IMR-90 (cell line): ENCODE measurements at regions not wholly inside any gene's neighbourhood (a gene's known extent, or its start where the extent isn't known, plus 50 kb on each side); places are given as distances from the start of the nearest gene placed in this dataset.

ENCODE experiments used
- ATAC-seq: fragments of 200-7000 bp; cut with Tn5 transposase; 2 replicates; pipeline ENCODE4 v1.9.1; 2020; ENCODE audit warnings: low read depth, mild to moderate bottlenecking, moderate library complexity
- BruUV-seq: library from RNA; stranded (reverse); fragments of 400-500 nt; replicated peaks from 2 replicates; lab custom pipeline; 2021; lab: Mats Ljungman, UMichigan
- CTCF ChIA-PET: fragments of 300-600 bp; formaldehyde crosslinking; extraction: SDS; loops from one replicate; lab custom pipeline; 2021; ENCODE audit warnings: antibody characterized with exemption; lab: Yijun Ruan, JAX
- POLR2A ChIA-PET: fragments of 300-600 bp; sonication (Branson Sonifier 250); formaldehyde crosslinking; loops from one replicate; lab custom pipeline; 2022; ENCODE audit warnings: antibody characterized with exemption; ENCODE audit not compliant: unreplicated experiment; lab: Charles Lee
- DNase-seq: peaks from one replicate; pipeline ENCODE4 v3.0.0; 2013
- H2AFZ ChIP-seq: replicated peaks from 2 replicates; pipeline ENCODE3; 2013; ENCODE audit warnings: low read length, mild to moderate bottlenecking; ENCODE audit not compliant: poor library complexity
- H2AK5ac ChIP-seq: 2 replicates; pipeline ENCODE4 v1.6.1; 2013; ENCODE audit warnings: low read depth, low read length, inconsistent platforms
- H2AK9ac ChIP-seq: replicated peaks from 2 replicates; pipeline ENCODE3; 2013; ENCODE audit warnings: mild to moderate bottlenecking, low read depth, low read length, moderate library complexity; ENCODE audit not compliant: poor library complexity
- H2BK120ac ChIP-seq: 2 replicates; pipeline ENCODE4 v1.6.1; 2013; ENCODE audit warnings: low read depth, low read length, inconsistent platforms
- H2BK15ac ChIP-seq: 3 replicates; pipeline ENCODE4 v1.6.1; 2013; ENCODE audit warnings: low read depth, low read length, inconsistent platforms
- H2BK20ac ChIP-seq: 2 replicates; pipeline ENCODE4 v1.6.1; 2013; ENCODE audit warnings: low read depth, mild to moderate bottlenecking, inconsistent platforms, low read length, moderate library complexity
- H2BK5ac ChIP-seq: 2 replicates; pipeline ENCODE4 v1.6.1; 2013; ENCODE audit warnings: mild to moderate bottlenecking, low read depth, low read length, inconsistent platforms; ENCODE audit not compliant: poor library complexity, severe bottlenecking
- H3K14ac ChIP-seq: replicated peaks from 2 replicates; pipeline ENCODE4 v1.6.1; 2013; ENCODE audit warnings: low read depth, low read length, inconsistent platforms
- H3K18ac ChIP-seq: 2 replicates; pipeline ENCODE4 v1.6.1; 2013; ENCODE audit warnings: low read depth, low read length, control low read depth
- H3K23ac ChIP-seq: 2 replicates; pipeline ENCODE4 v1.6.1; 2013; ENCODE audit warnings: low read depth, low read length, inconsistent platforms
- H3K27ac ChIP-seq: 2 replicates; pipeline ENCODE4 v1.5.1; 2013; ENCODE audit warnings: mild to moderate bottlenecking, control low read depth, low read length; ENCODE audit not compliant: insufficient read depth
- H3K27me3 ChIP-seq: 2 replicates; pipeline ENCODE4 v1.6.1; 2013; ENCODE audit warnings: low read length; ENCODE audit not compliant: control insufficient read depth, insufficient read depth
- H3K36me3 ChIP-seq: 2 replicates; pipeline ENCODE4 v1.6.1; 2013; ENCODE audit warnings: low read length, mixed read lengths; ENCODE audit not compliant: control insufficient read depth, insufficient read depth
- H3K4ac ChIP-seq: 2 replicates; pipeline ENCODE4 v1.6.1; 2013; ENCODE audit warnings: low read depth, low read length, inconsistent platforms
- H3K4me1 ChIP-seq: 2 replicates; pipeline ENCODE4 v1.6.1; 2013; ENCODE audit warnings: low read length, mixed read lengths; ENCODE audit not compliant: control insufficient read depth, insufficient read depth
- H3K4me2 ChIP-seq: 2 replicates; pipeline ENCODE4 v1.6.1; 2013; ENCODE audit warnings: low read depth, mild to moderate bottlenecking, control low read depth, low read length, moderate library complexity
- H3K4me3 ChIP-seq: 2 replicates; pipeline ENCODE4 v1.5.1; 2013; ENCODE audit warnings: low read depth, mild to moderate bottlenecking, control low read depth, low read length, moderate library complexity; ENCODE audit not compliant: insufficient read depth
- H3K56ac ChIP-seq: 2 replicates; pipeline ENCODE4 v1.6.1; 2013; ENCODE audit warnings: low read length, inconsistent platforms; ENCODE audit not compliant: insufficient read depth; ENCODE audit errors: extremely low read depth
- H3K79me1 ChIP-seq, 2 experiments: 2 replicates each; pipeline ENCODE4 v1.6.1; 2013; ENCODE audit warnings: low read length in 2 of 2, inconsistent platforms in 1 of 2, low read depth in 1 of 2
- H3K9ac ChIP-seq: 2 replicates; pipeline ENCODE4 v1.6.1; 2013; ENCODE audit warnings: low read depth, low read length, control low read depth
- H3K9me1 ChIP-seq: 2 replicates; pipeline ENCODE4 v1.6.1; 2013; ENCODE audit warnings: low read length, inconsistent platforms; ENCODE audit not compliant: insufficient read depth
- H3K9me3 ChIP-seq: 2 replicates; pipeline ENCODE4 v1.6.1; 2013; ENCODE audit warnings: low read length; ENCODE audit not compliant: control insufficient read depth, insufficient read depth
- H4K20me1 ChIP-seq: 2 replicates; pipeline ENCODE4 v1.6.1; 2013; ENCODE audit warnings: low read length, inconsistent platforms; ENCODE audit not compliant: insufficient read depth
- H4K5ac ChIP-seq: 2 replicates; pipeline ENCODE4 v1.6.1; 2013; ENCODE audit warnings: mild to moderate bottlenecking, low read depth, low read length, control low read depth
- H4K8ac ChIP-seq, 2 experiments: 2 replicates each; pipeline ENCODE4 v1.6.1; 2013; ENCODE audit warnings: low read depth in 2 of 2, low read length in 2 of 2, control low read depth in 1 of 2, inconsistent platforms in 1 of 2
- H4K91ac ChIP-seq: 2 replicates; pipeline ENCODE4 v1.6.1; 2013; ENCODE audit warnings: low read depth, low read length, inconsistent platforms; ENCODE audit not compliant: insufficient read depth
- BHLHE40 ChIP-seq: fragments of 150-350 bp; IDR thresholded peaks from 2 replicates; pipeline ENCODE4 v1.6.1; 2016; ENCODE audit warnings: mild to moderate bottlenecking, low read depth, low read length
- CTCF ChIP-seq: conservative IDR thresholded peaks from 2 replicates; pipeline ENCODE4 v1.5.1; 2012; ENCODE audit warnings: mild to moderate bottlenecking, low read depth, low read length, improper control_type of control experiment
- ELK1 ChIP-seq: fragments of 150-350 bp; IDR thresholded peaks from 2 replicates; pipeline ENCODE4 v1.6.1; 2016; ENCODE audit warnings: low read depth, mild to moderate bottlenecking, low read length, moderate library complexity, borderline replicate concordance
- FOS ChIP-seq: fragments of 150-350 bp; IDR thresholded peaks from 2 replicates; pipeline ENCODE4 v1.6.1; 2016; ENCODE audit warnings: low read depth, low read length
- MAFK ChIP-seq: IDR thresholded peaks from 2 replicates; pipeline ENCODE4 v1.6.1; 2012; ENCODE audit warnings: low read depth, low read length, improper control_type of control experiment
- MAZ ChIP-seq: IDR thresholded peaks from 2 replicates; pipeline ENCODE4 v1.6.1; 2012; ENCODE audit warnings: low read depth, mild to moderate bottlenecking, low read length, improper control_type of control experiment, moderate library complexity, borderline replicate concordance
- NFE2L2 ChIP-seq: fragments of 150-350 bp; IDR thresholded peaks from 2 replicates; pipeline ENCODE4 v1.6.1; 2016; ENCODE audit warnings: low read depth, mild to moderate bottlenecking, low read length
- RCOR1 ChIP-seq: IDR thresholded peaks from 2 replicates; pipeline ENCODE4 v1.6.1; 2012; ENCODE audit warnings: mild to moderate bottlenecking, low read length, improper control_type of control experiment; ENCODE audit not compliant: insufficient replicate concordance
- RFX5 ChIP-seq: IDR thresholded peaks from 2 replicates; pipeline ENCODE4 v1.8.0; 2012; ENCODE audit warnings: low read depth, mild to moderate bottlenecking, low read length, moderate library complexity
- SMC3 ChIP-seq: fragments of 150-350 bp; IDR thresholded peaks from 2 replicates; pipeline ENCODE4 v1.6.1; 2016; ENCODE audit warnings: low read depth, mild to moderate bottlenecking, antibody characterized with exemption, low read length, moderate library complexity
- USF2 ChIP-seq: fragments of 150-350 bp; IDR thresholded peaks from 2 replicates; pipeline ENCODE4 v1.6.1; 2017; ENCODE audit warnings: mild to moderate bottlenecking, antibody characterized with exemption, low read length, low read depth
- WGBS, 2 experiments: methylation state at CpG; one replicate each; pipeline versions ENCODE4 v1.1.5 to v1.1.7; 2013; ENCODE audit warnings: missing lambda C conversion rate in 2 of 2; ENCODE audit not compliant: insufficient read length in 1 of 2; ENCODE audit errors: extremely low coverage in 2 of 2; 5-methylcytosine and 5-hydroxymethylcytosine counted together
- dilution Hi-C: fragments of 300-500 bp; cut with HindIII; formaldehyde crosslinking; loops from one replicate; pipeline ENCODE4 v1.14.3; 2018; ENCODE audit warnings: low sequenced_read_pairs; ENCODE audit not compliant: unreplicated experiment
- in situ Hi-C: fragments of 300-500 bp; cut with MboI; formaldehyde crosslinking; loops from 3 replicates; pipeline ENCODE4 v1.14.3; 2019; ENCODE audit warnings: low sequenced_read_pairs, inconsistent platforms, mixed read lengths
- intact Hi-C: fragments of 100-400 bp; cut with micrococcal nuclease; formaldehyde crosslinking; loops from 2 replicates; pipeline ENCODE4 v1.10.0; 2022

GRCh38 chr18:43422518-43422917 lies 145.2 kb upstream of the SYT4 start:
- no peak for TF ChIP-seq MAZ
- TF ChIP-seq MAFK = no peak
- no peak for TF ChIP-seq USF2
- TF ChIP-seq NFE2L2 = no peak
- no peak for TF ChIP-seq SMC3
- no peak for TF ChIP-seq RCOR1
- TF ChIP-seq RFX5 = no peak
- TF ChIP-seq FOS = no peak
- TF ChIP-seq BHLHE40 = no peak
- TF ChIP-seq ELK1 = no peak
- no peak for TF ChIP-seq CTCF

More at GRCh38 chr18:43422518-43422917, 145.2 kb upstream of the SYT4 start:
- Histone ChIP-seq H4K5ac (no peak overlapping the region), H4K8ac (no peak overlapping the region), H3K9ac (no peak overlapping the region), H3K4me3 (no peak overlapping the region), H3K56ac (no peak overlapping the region), H2BK120ac (no peak overlapping the region), H2AK5ac (no peak overlapping the region), H3K27ac (no peak overlapping the region), H2BK5ac (no peak overlapping the region), H3K9me3 (peaks cover 5% of the 10 kb centered on the region; the same call in 1 of the 2 replicates), H3K79me1 (no peaks in the 10 kb centered on the region), H3K9me1 (no peaks in the 10 kb centered on the region), H3K4ac (no peak overlapping the region), H2BK15ac (no peak overlapping the region), H2AK9ac (no peak overlapping the region), H2BK20ac (no peak overlapping the region), H2AFZ (no peak overlapping the region), H3K4me1 (no peaks in the 10 kb centered on the region), H3K27me3 (no peaks in the 10 kb centered on the region), H4K20me1 (no peaks in the 10 kb centered on the region), H3K36me3 (no peaks in the 10 kb centered on the region), H3K14ac (no peak overlapping the region), H3K23ac (no peak overlapping the region), H3K4me2 (no peak overlapping the region), H4K91ac (no peak overlapping the region), H3K18ac (no peak overlapping the region)
- intact Hi-C loops (no loop called here), dilution Hi-C loops (no loop called here), in situ Hi-C loops (no loop called here)
- DNase-seq (no peak), ATAC-seq (no peak)
- BruUV-seq = no TSS peak
- 20% methylated on average over 2 of the region's 4 CpGs; no CpG with 5 or more reads in 1 of the 2 experiments for WGBS, 2 experiments
- POLR2A ChIA-PET = no interaction called here
- CTCF ChIA-PET = no interaction called here
